Skeletal muscle satellite cell (primary cell): ENCODE measurements at regions not wholly inside any gene's neighbourhood (a gene's known extent, or its start where the extent isn't known, plus 50 kb on each side); places are given as distances from the start of the nearest gene placed in this dataset.

Experiments
- H3K27me3 ChIP-seq: 2 replicates; pipeline ENCODE4 v1.7.0; 2013; ENCODE audit warnings: low read length; ENCODE audit not compliant: control insufficient read depth, insufficient read depth
- H3K36me3 ChIP-seq: 2 replicates; pipeline ENCODE4 v1.7.0; 2013; ENCODE audit warnings: mild to moderate bottlenecking, control low read depth, low read length; ENCODE audit not compliant: insufficient read depth
- H3K4me1 ChIP-seq: 2 replicates; pipeline ENCODE4 v1.7.0; 2013; ENCODE audit warnings: low read length; ENCODE audit not compliant: control insufficient read depth, insufficient read depth
- H3K4me2 ChIP-seq: 2 replicates; pipeline ENCODE4 v1.7.0; 2013; ENCODE audit warnings: mild to moderate bottlenecking, low read length
- H3K4me3 ChIP-seq: 2 replicates; pipeline ENCODE4 v1.7.0; 2013; ENCODE audit warnings: low read length
- H3K9ac ChIP-seq: 2 replicates; pipeline ENCODE4 v1.7.0; 2013; ENCODE audit warnings: mild to moderate bottlenecking, low read depth, low read length, moderate library complexity
- H3K9me3 ChIP-seq: replicated peaks from 2 replicates; pipeline ENCODE4 v1.7.0; 2013; ENCODE audit warnings: mild to moderate bottlenecking, control low read depth, low read length

- H3K4me2 ChIP-seq = peak overlapping the region; percentile 43
- H3K36me3 ChIP-seq = no peaks in the 10 kb centered on the region
- H3K27me3 ChIP-seq = peaks cover 4% of the 10 kb centered on the region
- no peak overlapping the region for H3K9ac ChIP-seq
- H3K9me3 ChIP-seq = no peaks in the 10 kb centered on the region
- peaks cover 22% of the 10 kb centered on the region for H3K4me1 ChIP-seq
- H3K4me3 ChIP-seq = no peak overlapping the region
Observed at GRCh38 chr5:136810261-136810801, 445.0 kb upstream of the TRPC7 start.

GRCh38 chr5:136809382-136809781 lies 444.0 kb upstream of the TRPC7 start:
- Histone ChIP-seq H3K4me3 (no peak overlapping the region), H3K9me3 (no peaks in the 10 kb centered on the region), H3K4me1 (peaks cover 22% of the 10 kb centered on the region), H3K4me2 (no peak overlapping the region), H3K36me3 (no peaks in the 10 kb centered on the region), H3K27me3 (peaks cover 4% of the 10 kb centered on the region), H3K9ac (no peak overlapping the region)

- Histone ChIP-seq H3K4me3 (no peak overlapping the region), H3K9me3 (no peaks in the 10 kb centered on the region), H3K27me3 (peaks cover 4% of the 10 kb centered on the region), H3K9ac (no peak overlapping the region), H3K4me2 (no peak overlapping the region), H3K36me3 (no peaks in the 10 kb centered on the region), H3K4me1 (peaks cover 22% of the 10 kb centered on the region)
Observed at GRCh38 chr5:136808756-136809155, 443.4 kb upstream of the TRPC7 start.

- H3K4me3 ChIP-seq = no peak overlapping the region
- no peak overlapping the region for H3K9ac ChIP-seq
- H3K36me3 ChIP-seq = no peaks in the 10 kb centered on the region
- no peak overlapping the region for H3K4me2 ChIP-seq
- H3K9me3 ChIP-seq = no peaks in the 10 kb centered on the region
- peaks cover 7% of the 10 kb centered on the region for H3K4me1 ChIP-seq
- H3K27me3 ChIP-seq = peaks cover 4% of the 10 kb centered on the region
Observed at GRCh38 chr5:136805466-136805865, 440.1 kb upstream of the TRPC7 start.

GRCh38 chr5:136802383-136802782 lies 437.0 kb upstream of the TRPC7 start:
- no peaks in the 10 kb centered on the region for H3K9me3 ChIP-seq
- H3K4me2 ChIP-seq = no peak overlapping the region
- H3K36me3 ChIP-seq = no peaks in the 10 kb centered on the region
- no peaks in the 10 kb centered on the region for H3K27me3 ChIP-seq
- H3K9ac ChIP-seq = no peak overlapping the region
- no peak overlapping the region for H3K4me3 ChIP-seq
- peaks cover 4% of the 10 kb centered on the region for H3K4me1 ChIP-seq

- no peaks in the 10 kb centered on the region for H3K9me3 ChIP-seq
- H3K4me2 ChIP-seq = no peak overlapping the region
- H3K4me1 ChIP-seq = peaks cover 4% of the 10 kb centered on the region
- H3K36me3 ChIP-seq = no peaks in the 10 kb centered on the region
- no peaks in the 10 kb centered on the region for H3K27me3 ChIP-seq
- no peak overlapping the region for H3K4me3 ChIP-seq
- no peak overlapping the region for H3K9ac ChIP-seq
Observed at GRCh38 chr5:136799806-136800372, 434.5 kb upstream of the TRPC7 start.

GRCh38 chr5:136793300-136793699 lies 428.0 kb upstream of the TRPC7 start:
- Histone ChIP-seq H3K4me2 (no peak overlapping the region), H3K9ac (no peak overlapping the region), H3K27me3 (no peaks in the 10 kb centered on the region), H3K4me1 (no peaks in the 10 kb centered on the region), H3K36me3 (no peaks in the 10 kb centered on the region), H3K9me3 (no peaks in the 10 kb centered on the region), H3K4me3 (no peak overlapping the region)

GRCh38 chr5:136781464-136781863 lies 416.1 kb upstream of the TRPC7 start:
- no peak overlapping the region for H3K9ac ChIP-seq
- no peaks in the 10 kb centered on the region for H3K36me3 ChIP-seq
- H3K4me1 ChIP-seq = peaks cover 10% of the 10 kb centered on the region
- H3K9me3 ChIP-seq = no peaks in the 10 kb centered on the region
- H3K4me3 ChIP-seq = no peak overlapping the region
- peak overlapping the region; percentile 9 for H3K4me2 ChIP-seq
- no peaks in the 10 kb centered on the region for H3K27me3 ChIP-seq

GRCh38 chr5:136780518-136780917 lies 415.2 kb upstream of the TRPC7 start:
- no peaks in the 10 kb centered on the region for H3K36me3 ChIP-seq
- H3K9ac ChIP-seq = no peak overlapping the region
- no peak overlapping the region for H3K4me2 ChIP-seq
- peaks cover 15% of the 10 kb centered on the region for H3K4me1 ChIP-seq
- H3K27me3 ChIP-seq = no peaks in the 10 kb centered on the region
- no peaks in the 10 kb centered on the region for H3K9me3 ChIP-seq
- no peak overlapping the region for H3K4me3 ChIP-seq

- Histone ChIP-seq H3K4me2 (no peak overlapping the region), H3K9ac (no peak overlapping the region), H3K9me3 (no peaks in the 10 kb centered on the region), H3K4me1 (peaks cover 14% of the 10 kb centered on the region), H3K27me3 (peaks cover 8% of the 10 kb centered on the region), H3K4me3 (no peak overlapping the region), H3K36me3 (no peaks in the 10 kb centered on the region)
Observed at GRCh38 chr5:136776022-136776927, 410.9 kb upstream of the TRPC7 start.

- no peak overlapping the region for H3K4me2 ChIP-seq
- no peak overlapping the region for H3K4me3 ChIP-seq
- H3K4me1 ChIP-seq = peaks cover 12% of the 10 kb centered on the region
- H3K9me3 ChIP-seq = no peaks in the 10 kb centered on the region
- no peak overlapping the region for H3K9ac ChIP-seq
- peaks cover 14% of the 10 kb centered on the region for H3K27me3 ChIP-seq
- no peaks in the 10 kb centered on the region for H3K36me3 ChIP-seq
Observed at GRCh38 chr5:136772491-136772890, 407.1 kb upstream of the TRPC7 start.
